GM18907 (cell line): ENCODE measurements at regions not wholly inside any gene's neighbourhood (a gene's known extent, or its start where the extent isn't known, plus 50 kb on each side); places are given as distances from the start of the nearest gene placed in this dataset.
A peak's percentile ranks its signal among the peaks of the same experiment; 100 is the strongest.

Source experiments
- ATAC-seq: cut with Tn5 transposase; IDR thresholded peaks from one replicate; pipeline ENCODE4 v1.9.1; 2021; ENCODE audit warnings: mild to moderate bottlenecking, moderate library complexity; ENCODE audit not compliant: unreplicated experiment

DNA sequence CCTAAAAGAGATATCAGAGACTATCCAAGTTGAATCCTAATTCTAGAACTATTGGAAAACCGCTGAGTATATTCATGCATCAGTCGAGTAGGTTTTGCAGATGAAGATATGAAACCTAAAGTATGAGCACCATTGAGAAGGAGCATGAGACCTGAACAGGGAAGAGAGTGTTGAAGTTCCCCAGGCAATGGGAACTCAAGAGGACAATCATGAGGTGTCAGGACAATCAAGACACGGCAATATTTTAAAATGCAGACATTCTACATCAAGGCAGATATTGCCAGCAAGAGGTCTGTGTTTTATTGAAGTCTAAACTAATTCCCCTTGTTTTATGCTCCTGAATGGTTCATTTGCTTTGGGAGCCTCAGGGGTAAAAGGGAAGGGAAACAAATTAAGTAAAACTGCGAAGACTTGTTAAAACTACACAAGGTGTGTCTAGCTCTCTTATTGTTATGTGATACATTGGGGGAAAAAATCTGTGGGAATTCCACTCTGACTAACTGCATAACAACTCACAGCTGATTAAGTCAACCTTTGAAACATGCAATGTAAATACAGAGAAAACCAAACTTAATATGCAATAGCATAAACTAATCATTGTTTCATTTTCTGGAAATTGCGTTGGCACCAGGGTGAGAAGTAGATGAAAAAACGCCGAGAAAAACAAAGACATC lies 347.9 kb upstream of the ADGRL2 start:
- no peak for ATAC-seq

DNA sequence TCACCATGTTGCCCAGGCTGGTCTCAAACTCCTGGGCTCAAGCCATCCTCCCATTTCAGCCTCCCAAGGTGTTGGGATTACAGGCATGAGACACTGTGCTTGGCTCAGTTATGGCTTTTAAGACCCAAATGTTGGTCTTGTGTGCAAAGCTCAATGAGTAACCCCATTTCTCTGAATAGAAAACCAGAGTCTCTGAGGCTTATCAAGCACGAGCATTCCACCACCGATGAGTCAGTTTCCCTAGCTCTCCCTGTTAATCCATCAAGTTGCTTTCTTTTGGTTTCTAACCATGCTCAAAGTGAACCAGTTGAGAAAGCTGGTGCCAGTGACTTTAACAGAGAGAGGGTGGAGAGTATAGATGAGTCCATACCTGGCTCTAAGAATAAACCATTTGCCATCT lies 350.9 kb upstream of the ADGRL2 start:
- no peak for ATAC-seq

DNA sequence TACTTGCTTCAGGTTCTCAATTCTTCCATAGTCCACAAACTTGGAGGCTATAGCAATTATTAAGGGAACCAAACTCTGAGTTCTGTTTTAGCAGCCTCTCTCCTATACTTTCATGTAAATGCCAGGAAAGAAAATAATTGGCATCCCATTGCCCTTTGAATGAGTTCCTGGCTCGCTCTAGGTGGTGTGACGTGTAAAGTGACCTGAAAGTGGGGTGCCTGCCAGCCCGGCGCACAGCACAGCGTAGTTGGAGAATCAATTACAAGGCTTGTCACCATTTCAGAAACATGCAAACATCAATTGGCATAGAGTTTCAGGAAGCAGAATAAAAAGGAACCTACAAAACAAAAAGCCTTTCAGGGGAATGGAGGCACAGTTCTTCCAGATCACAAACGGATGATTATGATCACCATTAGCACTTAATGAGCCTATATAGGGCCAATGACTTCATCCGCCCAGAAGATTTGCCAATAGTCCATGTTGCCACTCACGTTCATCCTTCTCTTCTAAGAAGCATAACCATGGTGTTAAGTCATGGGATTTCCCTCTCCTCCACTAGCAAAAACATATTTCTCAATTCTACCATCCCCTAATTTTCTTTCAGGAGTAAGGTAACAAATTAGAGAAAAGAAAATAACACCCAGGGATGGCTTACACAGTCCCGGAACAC lies 354.6 kb upstream of the ADGRL2 start:
- no peak for ATAC-seq

DNA sequence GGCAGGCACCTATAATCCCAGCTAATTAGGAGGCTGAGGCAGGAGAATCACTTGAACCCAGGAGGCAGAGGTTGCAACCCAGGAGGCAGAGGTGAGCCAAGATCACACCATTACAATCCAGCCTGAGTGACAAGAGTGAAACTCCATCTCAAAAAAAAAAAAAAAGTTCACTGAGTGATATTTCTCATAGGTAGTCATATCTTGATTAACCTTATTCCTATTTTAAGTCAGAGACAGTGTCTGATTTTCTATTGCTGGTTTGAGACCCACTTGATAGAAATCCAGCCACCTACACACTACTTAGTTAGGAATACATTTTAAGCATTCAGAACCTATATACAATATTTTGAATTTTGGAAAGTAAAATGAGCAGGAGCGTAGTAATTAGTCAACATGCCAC lies 357.4 kb upstream of the ADGRL2 start:
- no peak for ATAC-seq

DNA sequence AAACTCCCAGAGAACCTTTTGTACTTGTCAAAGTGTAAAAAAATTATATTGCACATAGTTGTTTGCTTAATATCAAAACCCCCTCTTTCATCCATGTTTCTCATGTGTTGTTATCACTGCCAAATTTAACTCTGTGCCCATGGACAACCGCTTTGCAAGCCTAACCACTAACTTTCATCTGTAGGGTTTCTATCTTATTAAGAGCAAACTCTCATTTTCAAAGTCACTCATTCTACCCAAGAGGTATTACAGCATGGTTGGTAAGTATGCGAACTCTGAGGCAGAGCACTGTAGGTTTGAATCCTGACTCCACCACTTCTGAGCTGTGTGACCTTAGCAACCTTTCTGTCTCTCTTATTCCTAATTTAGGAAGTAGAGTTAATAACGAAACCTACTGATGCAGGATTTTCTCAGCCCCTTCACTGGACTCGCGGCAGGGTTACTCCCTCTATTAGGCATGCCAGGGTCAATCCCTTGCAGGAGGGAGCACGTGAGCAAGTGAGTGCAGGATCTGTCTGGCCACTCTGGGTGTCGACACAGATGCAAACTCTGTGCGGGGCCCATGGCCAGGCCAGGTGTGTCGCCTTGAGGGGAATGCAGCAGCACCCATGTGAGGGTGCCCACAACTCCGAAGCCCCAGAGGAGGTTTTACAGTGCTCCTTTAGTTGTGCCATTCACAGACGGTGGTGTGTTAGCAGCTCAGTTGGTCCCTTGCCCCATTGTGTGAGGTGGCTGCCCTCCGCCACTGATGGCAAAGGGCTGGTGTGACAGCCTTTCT lies 361.5 kb upstream of the ADGRL2 start:
- ATAC-seq = peak; percentile 43

DNA sequence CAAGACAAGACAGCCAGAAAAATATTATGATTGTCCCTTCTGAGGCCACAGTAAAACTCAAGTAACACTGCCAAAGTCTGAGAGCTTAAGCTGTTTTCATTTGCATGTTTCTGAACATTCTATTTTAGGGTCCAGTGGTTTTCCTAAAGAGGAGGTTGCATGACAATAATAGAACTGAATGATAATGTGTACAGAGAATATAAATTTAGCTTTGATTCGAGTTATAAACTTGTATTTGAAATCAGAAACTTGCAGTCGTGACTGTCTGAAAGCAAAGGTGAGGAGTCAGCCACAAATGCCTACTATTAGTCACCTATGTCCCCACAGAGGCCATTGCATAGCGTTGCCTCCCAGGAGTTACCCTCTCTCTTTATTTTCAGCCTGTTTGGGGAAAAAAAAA lies 363.1 kb upstream of the ADGRL2 start:
- peak; percentile 72 for ATAC-seq

DNA sequence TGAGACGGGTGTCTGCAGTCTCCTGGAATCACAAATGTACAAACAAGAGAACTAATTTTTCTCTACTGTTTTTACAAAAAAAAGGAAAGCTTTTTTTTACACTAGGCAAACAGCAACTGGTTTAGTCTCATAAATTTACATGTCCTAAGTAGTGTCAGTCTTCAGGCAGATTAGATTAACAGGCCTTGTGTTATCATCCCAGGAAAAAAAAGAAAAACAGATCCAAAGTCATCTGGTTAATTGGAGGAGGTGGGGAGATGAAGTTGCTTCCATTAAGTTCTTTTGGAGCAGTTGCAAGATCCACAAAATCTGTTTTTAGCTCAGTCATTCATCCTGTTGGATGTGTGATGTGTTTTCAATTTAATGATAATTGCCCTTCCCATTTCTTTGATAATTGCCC lies 363.5 kb upstream of the ADGRL2 start:
- no peak for ATAC-seq

DNA sequence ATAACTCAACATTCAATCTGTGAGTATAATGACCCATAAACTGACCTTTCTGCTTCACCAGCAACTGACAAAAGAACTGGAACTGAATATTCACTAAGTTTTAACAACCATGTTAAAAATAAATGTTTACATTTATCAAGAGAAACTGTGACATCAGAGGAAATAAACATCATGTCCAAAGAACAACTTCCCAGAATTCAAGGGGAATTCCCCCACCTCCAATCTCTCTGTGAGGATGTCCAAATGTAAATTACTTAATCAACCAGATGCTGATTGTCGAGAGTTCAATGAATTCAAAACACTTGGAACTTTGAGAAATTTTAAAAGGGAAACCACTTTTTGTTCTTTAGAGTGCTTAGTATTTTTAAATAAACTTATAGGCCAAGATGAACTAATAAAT lies 365.6 kb upstream of the ADGRL2 start:
- ATAC-seq = no peak

DNA sequence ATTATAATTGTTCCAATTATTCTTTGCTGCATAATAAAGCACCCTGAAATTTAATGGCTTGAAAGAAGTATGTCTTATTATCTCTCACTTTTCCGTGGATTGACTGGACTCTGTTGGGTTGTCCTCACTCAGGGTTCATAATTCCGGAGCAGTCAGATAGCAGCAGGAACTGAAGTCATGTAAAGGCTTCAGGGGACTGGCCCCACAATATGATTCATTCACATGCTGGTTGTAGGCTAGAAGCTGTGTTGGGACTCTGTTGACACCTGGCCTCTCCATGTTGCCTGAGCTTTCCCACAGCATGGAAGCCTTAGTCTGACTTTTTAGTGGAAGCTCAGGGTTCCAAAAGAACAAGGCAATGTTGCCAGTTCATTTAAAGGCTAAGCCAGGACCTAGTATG lies 367.1 kb upstream of the ADGRL2 start:
- ATAC-seq = no peak

DNA sequence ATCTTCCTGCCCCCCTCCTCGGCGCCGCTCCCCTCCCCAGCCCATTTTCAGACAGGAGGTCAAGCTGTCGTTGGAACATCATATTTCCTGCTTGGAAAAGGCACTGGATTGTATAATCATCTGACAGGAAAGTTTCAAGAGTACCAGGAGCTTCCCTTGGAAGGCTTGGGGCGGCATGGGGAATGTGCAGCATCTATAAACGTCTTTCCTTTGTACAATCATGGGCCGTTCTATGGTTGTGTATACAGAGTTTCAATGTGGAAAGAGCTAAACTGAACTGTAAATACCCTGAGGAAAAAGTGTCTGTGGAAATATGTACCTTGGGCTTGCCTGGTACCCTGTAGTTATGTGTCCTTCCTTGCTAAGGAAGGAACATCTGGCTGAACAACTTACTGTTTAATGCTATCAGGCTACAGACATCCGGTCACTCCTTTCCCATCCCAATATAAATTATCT lies 368.1 kb upstream of the ADGRL2 start:
- ATAC-seq = no peak

DNA sequence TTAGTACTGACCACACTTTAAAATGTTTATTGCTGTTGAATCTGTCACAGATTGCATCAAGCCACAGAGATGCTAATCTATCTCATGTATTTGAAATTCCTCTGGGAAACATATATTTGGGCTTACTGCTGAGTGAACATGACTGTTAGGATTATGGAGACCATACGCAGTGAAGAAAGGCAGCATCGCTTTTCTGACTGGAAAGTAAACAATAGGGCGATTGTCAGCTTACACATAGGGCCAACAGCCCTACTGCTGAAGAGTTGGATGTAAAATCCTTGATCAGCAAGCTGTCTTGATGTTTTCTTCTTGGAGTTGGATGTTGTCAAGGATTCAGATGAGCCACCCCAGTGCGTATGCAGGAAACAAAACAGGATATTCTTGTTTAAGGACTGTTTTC lies 368.7 kb upstream of the ADGRL2 start:
- no peak for ATAC-seq

DNA sequence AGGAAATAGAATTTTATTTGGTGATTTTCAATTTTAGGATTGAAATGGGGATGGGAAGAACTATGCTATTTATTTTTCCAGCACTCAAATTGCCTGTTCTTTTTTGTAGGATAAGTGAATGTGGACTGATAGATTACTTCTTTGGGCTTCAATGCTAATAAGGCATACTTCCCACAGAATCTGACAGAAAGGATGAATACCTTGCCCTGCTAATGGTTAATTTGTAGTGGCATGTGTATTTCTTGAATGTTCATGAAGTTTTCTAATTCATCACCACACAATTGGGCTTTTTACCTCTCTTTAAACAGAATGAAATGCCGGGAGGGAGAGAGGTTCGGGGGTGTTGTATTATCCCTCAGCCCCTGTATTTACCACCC lies 369.1 kb upstream of the ADGRL2 start:
- no peak for ATAC-seq

DNA sequence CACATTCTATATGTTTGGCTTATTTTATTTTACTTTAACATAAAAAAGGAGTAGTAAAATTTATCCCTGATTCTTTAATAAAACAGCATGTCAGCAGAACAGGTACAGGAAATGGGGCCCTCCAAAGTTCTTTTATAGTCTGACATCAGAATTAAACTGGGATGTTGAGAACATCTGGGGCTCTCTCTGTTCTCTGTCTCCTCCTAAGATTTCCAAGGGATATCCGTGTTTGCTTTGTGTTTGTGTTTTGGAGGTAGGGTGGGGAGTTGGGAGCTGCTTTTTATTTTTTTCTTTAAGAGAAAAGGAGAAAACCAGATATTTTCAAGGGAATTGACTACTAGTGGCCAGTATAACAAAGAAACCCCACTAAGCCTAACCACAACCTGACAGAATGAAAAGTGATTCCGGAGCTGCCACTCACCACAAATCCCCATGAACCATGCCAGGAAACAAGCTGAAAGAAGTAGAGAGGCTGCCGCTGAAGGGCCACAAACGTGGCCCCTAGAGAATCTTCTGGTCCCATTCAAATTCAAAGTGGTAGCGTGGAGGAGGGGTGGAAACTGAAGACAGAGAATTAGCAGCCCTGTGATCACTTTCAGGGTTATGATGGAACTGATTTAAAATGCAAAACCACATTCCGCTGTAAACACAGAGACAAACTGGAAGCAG lies 369.6 kb upstream of the ADGRL2 start:
- no peak for ATAC-seq

DNA sequence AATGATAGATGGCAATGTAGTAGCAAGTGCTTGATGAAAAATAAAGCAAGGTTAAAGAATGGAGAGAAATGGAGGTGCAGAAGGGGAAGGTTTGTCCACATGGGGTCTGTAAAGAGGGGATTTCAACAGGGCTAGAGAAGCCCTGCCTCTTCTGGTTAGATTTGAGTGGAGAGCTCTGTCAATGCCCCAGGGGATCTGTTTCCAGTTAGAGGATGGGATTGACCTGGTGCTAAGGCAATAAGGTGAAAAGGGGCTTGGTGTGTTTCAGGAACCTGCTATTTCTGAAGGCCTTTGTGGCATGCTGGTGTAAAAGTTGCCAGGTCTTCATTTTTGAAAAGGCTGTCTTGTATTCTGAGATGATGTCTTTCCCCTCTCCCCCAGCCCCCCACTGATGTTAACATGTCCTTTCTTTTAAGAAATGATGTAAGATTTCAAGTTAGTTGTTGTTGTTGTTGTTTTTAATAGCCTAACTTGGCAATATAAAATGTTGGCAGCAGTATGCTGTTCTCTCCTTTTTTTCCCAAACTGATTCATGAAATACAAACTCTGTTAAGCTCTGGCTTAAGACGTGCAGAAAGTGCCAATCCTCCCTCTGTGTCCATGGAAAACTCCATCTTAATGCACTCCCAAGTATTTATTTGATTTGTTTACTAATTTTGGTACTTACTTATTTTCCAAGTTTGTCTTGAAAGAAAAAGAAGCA lies 370.3 kb upstream of the ADGRL2 start:
- ATAC-seq = no peak

DNA sequence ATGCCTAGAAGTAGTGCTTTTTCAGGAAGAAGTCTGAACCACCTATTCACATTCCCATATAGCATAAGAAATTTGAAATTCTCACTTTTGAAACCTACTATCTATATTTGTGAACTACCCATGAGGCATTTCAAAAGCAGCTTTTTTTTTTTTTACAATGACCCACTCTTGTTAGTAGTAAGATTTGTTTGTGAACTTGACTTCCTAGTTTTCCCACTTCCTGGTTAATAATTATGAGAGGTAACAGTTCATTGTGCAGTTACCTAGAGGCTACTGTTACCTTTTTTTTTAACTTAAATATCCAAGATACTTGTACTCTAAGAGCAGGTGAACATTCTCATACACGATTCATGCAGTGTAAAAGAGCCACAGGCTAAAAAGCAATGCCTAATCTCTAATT lies 371.7 kb upstream of the ADGRL2 start:
- peak; percentile 55 for ATAC-seq

DNA sequence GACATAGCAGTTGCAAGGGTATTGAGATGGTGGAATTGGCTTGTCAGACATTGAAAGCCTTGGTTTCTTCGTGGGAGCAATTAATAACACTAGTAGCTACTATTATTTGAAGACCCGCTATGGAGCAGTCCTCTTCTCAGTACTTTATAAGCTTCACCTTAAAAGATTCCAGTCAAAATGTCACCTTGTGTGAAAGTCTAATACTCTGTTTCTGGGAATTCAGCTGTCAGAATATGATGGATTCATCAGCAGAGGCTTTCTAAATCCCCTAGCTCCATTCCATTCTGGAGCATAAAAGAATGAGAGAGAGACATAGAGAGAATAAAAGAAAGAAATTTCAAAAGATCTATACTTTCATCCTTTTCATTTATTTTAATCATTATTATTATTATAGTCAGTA lies 375.9 kb upstream of the ADGRL2 start:
- ATAC-seq = no peak

DNA sequence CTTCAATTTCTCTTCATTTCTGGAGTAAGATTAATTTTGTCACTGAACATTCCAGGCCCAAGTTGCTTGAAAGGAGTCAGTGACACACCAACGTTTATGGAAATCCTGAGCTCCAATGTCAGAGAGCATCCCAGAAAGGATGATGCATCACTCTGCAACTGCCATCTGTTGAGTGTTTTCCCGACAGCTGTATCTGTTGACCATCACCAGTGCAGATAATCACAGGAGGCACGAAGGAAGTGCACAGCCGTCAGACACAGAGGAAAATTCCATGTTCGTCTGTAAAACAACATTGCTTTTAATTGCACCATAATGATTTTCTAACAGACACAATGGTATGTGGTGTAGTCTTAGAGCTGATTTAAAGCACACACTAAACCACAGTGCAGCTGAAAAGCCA lies 376.7 kb upstream of the ADGRL2 start:
- no peak for ATAC-seq

DNA sequence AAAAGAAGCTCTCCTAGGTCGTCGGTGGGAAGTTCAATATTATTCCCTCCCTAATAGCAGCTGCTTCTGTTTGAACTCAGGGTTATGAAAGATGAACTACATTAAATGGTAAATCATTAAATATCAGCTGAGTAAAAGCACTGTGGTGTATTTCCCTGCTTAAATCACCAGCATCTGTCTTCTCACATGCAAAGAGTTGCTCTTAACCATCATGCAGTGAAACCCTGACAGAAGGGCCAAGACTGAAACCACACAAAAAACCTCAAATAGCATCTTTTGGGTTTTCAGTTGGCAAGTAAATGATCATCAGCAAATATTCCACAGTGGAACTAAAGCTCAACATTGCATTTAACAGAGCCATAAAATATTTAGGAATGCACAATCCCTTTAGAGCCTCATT lies 380.0 kb upstream of the ADGRL2 start:
- peak; percentile 98 for ATAC-seq

DNA sequence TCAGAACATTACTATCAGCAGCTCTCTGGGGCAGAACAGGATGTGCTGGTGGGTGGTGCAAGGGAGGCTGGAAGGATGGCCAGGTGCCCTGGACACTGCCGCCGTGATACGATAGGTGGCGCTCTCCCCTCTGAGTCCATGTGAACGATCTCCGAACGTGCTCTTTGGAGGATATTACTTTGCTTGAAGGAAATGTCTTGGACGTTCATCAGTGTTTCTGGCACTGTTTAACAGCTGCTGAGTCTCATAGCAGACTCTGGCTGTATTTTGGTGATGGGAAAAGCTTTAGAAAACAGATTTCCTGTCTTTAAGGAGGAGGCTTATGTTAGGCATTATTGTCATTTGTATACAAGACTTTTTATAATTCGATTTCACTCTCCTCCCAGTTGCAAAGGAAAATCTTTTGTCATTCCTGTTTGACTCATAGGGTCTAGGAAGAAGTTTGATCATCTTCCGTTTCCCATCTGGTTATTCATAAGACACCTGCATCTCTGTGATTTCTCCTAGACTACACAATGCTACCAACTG lies 386.2 kb upstream of the ADGRL2 start:
- ATAC-seq = peak; percentile 80

DNA sequence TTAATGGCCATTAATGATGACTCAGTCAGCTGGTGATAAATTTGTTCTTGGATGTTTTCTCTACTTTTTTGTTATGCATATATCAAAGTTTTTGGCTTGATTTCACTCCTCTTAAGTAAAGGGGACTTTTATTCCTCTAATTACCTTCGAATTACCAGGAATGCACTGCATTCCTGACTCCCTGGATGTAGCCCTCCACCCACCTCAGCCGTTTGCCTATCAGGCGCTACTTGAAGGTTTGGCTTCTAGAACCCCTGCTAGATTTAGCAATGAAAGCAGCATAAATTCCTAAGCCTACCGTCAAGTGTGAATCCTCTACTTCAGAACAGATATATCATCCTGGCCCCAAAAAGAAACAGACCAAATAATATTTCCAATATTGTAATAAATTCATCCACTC lies 387.8 kb upstream of the ADGRL2 start:
- ATAC-seq = no peak

DNA sequence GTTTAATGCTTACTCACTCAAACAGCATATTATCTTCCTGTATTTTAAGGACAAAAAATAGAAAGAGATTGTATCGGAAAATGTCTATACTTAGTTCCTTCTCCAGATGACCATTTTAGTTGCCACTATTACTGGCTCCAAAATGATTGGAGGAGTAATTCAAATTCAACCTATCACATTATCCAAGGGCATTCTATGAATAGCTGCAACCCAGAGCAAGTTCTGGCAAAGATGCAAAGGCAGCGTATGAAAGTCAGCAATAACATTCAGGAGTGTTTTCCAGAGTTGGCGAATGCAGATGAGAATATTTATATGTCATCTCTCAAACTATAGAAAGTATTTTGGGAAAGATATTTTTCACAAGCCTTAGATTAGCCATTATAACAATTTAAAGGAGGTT lies 389.8 kb upstream of the ADGRL2 start:
- no peak for ATAC-seq
